GM23338 (cell line): ENCODE measurements at regions not wholly inside any gene's neighbourhood (a gene's known extent, or its start where the extent isn't known, plus 50 kb on each side); places are given as distances from the start of the nearest gene placed in this dataset.

Source experiments
- EZH2 ChIP-seq: fragments of 200-600 bp; sonication (generic); IDR thresholded peaks from one replicate; pipeline ENCODE4 v1.8.0; 2017; ENCODE audit warnings: antibody characterized with exemption, mild to moderate bottlenecking, low read depth; ENCODE audit not compliant: unreplicated experiment
- POLR2AphosphoS5 ChIP-seq: IDR thresholded peaks from 2 replicates; pipeline ENCODE4 v1.6.1; 2016; ENCODE audit warnings: antibody characterized with exemption, low read depth
- TF ChIP-seq, protein P1 (sequence below), 2 experiments: fragments of 200-600 bp in 1 of 2; sonication (generic) in 1 of 2; conservative IDR thresholded peaks; 2 replicates each; pipeline versions ENCODE4 v1.5.1 to v1.6.1; 2016 to 2017; ENCODE audit warnings: antibody characterized with exemption in 2 of 2, low read depth in 2 of 2, mild to moderate bottlenecking in 2 of 2, moderate library complexity in 1 of 2

DNA sequence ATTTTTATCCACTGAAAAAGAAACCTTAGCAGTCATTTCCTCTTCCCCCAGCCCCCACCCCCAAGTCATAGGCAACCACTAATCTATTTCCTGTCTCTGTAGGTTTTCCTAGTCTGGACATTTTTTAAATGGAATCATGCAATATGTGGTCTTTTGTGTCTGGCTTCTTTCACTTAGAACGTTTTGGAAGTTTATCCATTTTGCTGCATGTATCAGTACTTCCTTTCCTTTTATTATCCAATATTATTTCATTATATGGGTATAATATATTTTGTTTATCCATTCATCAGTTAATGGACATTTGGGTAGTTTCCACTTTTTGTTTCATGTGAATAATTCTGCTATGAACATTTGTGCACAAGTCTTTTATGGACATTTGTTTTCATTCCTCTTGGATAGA lies 99.3 kb upstream of the BMP5 start:
- TF ChIP-seq, protein P1, sequence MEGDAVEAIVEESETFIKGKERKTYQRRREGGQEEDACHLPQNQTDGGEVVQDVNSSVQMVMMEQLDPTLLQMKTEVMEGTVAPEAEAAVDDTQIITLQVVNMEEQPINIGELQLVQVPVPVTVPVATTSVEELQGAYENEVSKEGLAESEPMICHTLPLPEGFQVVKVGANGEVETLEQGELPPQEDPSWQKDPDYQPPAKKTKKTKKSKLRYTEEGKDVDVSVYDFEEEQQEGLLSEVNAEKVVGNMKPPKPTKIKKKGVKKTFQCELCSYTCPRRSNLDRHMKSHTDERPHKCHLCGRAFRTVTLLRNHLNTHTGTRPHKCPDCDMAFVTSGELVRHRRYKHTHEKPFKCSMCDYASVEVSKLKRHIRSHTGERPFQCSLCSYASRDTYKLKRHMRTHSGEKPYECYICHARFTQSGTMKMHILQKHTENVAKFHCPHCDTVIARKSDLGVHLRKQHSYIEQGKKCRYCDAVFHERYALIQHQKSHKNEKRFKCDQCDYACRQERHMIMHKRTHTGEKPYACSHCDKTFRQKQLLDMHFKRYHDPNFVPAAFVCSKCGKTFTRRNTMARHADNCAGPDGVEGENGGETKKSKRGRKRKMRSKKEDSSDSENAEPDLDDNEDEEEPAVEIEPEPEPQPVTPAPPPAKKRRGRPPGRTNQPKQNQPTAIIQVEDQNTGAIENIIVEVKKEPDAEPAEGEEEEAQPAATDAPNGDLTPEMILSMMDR (conservative IDR thresholded peaks at IDR 0.05; ENCODE audit: low read depth in 2 of 2), result no peak
- TF ChIP-seq EZH2 (no peak), POLR2AphosphoS5 (no peak)
